Memory B cell (primary cell): ENCODE measurements at regions not wholly inside any gene's neighbourhood (a gene's known extent, or its start where the extent isn't known, plus 50 kb on each side); places are given as distances from the start of the nearest gene placed in this dataset.
A peak's percentile ranks its signal among the peaks of the same experiment; 100 is the strongest.

Experiments
- ATAC-seq: fragments of 150-1000 bp; cut with Tn5 transposase; 2 replicates; pipeline ENCODE4 v1.10.0; 2021; ENCODE audit warnings: low read depth, mild to moderate bottlenecking, moderate library complexity
- DNase-seq, 2 donors: peaks; one replicate each; pipeline ENCODE4 v3.0.0; 2022; ENCODE audit warnings: low spot score in 2 of 2
- H3K27ac Mint-ChIP-seq: one replicate; pipeline ENCODE4 v1.8.0; 2022; ENCODE audit warnings: mild to moderate bottlenecking, moderate library complexity, mixed read lengths
- H3K27me3 Mint-ChIP-seq: one replicate; pipeline ENCODE4 v1.8.0; 2022; ENCODE audit warnings: mixed read lengths
- H3K36me3 Mint-ChIP-seq: one replicate; pipeline ENCODE4 v1.8.0; 2022; ENCODE audit warnings: mild to moderate bottlenecking, mixed read lengths
- H3K4me1 Mint-ChIP-seq: one replicate; pipeline ENCODE4 v1.8.0; 2022; ENCODE audit warnings: mixed read lengths
- H3K4me3 Mint-ChIP-seq: one replicate; pipeline ENCODE4 v1.8.0; 2022; ENCODE audit warnings: mild to moderate bottlenecking, moderate library complexity, mixed read lengths
- H3K9me3 Mint-ChIP-seq: one replicate; pipeline ENCODE4 v1.8.0; 2022; ENCODE audit warnings: mixed read lengths

GRCh38 chrX:45300638-45301037 is 100.0 kb upstream of the DIPK2B start:
- no peak for ATAC-seq
- Mint-ChIP-seq H3K9me3 (no peaks in the 10 kb centered on the region), H3K4me1 (no peaks in the 10 kb centered on the region), H3K27me3 (peaks cover 2% of the 10 kb centered on the region), H3K4me3 (no peak overlapping the region), H3K36me3 (no peaks in the 10 kb centered on the region), H3K27ac (no peak overlapping the region)
- no peak for DNase-seq

GRCh38 chrX:45295259-45295986 is 94.7 kb upstream of the DIPK2B start:
- Mint-ChIP-seq H3K4me1 (no peaks in the 10 kb centered on the region), H3K9me3 (no peaks in the 10 kb centered on the region), H3K4me3 (no peak overlapping the region), H3K36me3 (no peaks in the 10 kb centered on the region), H3K27ac (no peak overlapping the region), H3K27me3 (peaks cover 2% of the 10 kb centered on the region)
- DNase-seq: no peak
- ATAC-seq: no peak

- Mint-ChIP-seq H3K9me3 (no peaks in the 10 kb centered on the region), H3K4me1 (no peaks in the 10 kb centered on the region), H3K27ac (no peak overlapping the region), H3K36me3 (no peaks in the 10 kb centered on the region), H3K27me3 (no peaks in the 10 kb centered on the region), H3K4me3 (no peak overlapping the region)
- DNase-seq (no peak), ATAC-seq (no peak)
These were observed 73.9 kb upstream of the DIPK2B start for GRCh38 chrX:45274576-45274975.

GRCh38 chrX:45267007-45267406 is 66.3 kb upstream of the DIPK2B start:
- peak overlapping the region; percentile 62 for H3K27ac Mint-ChIP-seq
- DNase-seq (no peak), ATAC-seq (no peak)
- H3K4me3 Mint-ChIP-seq: no peak overlapping the region
- H3K9me3 Mint-ChIP-seq: no peaks in the 10 kb centered on the region
- H3K4me1 Mint-ChIP-seq: no peaks in the 10 kb centered on the region
- no peaks in the 10 kb centered on the region for H3K36me3 Mint-ChIP-seq
- H3K27me3 Mint-ChIP-seq: no peaks in the 10 kb centered on the region

GRCh38 chrX:45266456-45266855 is 65.8 kb upstream of the DIPK2B start:
- Mint-ChIP-seq H3K9me3 (no peaks in the 10 kb centered on the region), H3K4me3 (no peak overlapping the region), H3K27me3 (no peaks in the 10 kb centered on the region), H3K4me1 (no peaks in the 10 kb centered on the region), H3K27ac (no peak overlapping the region), H3K36me3 (no peaks in the 10 kb centered on the region)
- DNase-seq (no peak), ATAC-seq (no peak)

- Mint-ChIP-seq H3K27me3 (no peaks in the 10 kb centered on the region), H3K9me3 (no peaks in the 10 kb centered on the region), H3K27ac (no peak overlapping the region), H3K4me1 (no peaks in the 10 kb centered on the region), H3K36me3 (no peaks in the 10 kb centered on the region), H3K4me3 (no peak overlapping the region)
- ATAC-seq (no peak), DNase-seq (no peak)
These were observed 64.2 kb upstream of the DIPK2B start for GRCh38 chrX:45264865-45265264.

- no peaks in the 10 kb centered on the region for H3K9me3 Mint-ChIP-seq
- no peak for ATAC-seq
These were observed 60.8 kb upstream of the DIPK2B start for GRCh38 chrX:45261471-45261870.

GRCh38 chrX:45261005-45261404 is 60.3 kb upstream of the DIPK2B start:
- Mint-ChIP-seq H3K4me1 (peaks cover 2% of the 10 kb centered on the region), H3K27me3 (no peaks in the 10 kb centered on the region), H3K27ac (no peak overlapping the region), H3K4me3 (no peak overlapping the region), H3K9me3 (no peaks in the 10 kb centered on the region), H3K36me3 (no peaks in the 10 kb centered on the region)
- DNase-seq (no peak), ATAC-seq (no peak)

More at GRCh38 chrX:45261471-45261870, 60.8 kb upstream of the DIPK2B start:
- no peak for DNase-seq
- Mint-ChIP-seq H3K27ac (no peak overlapping the region), H3K4me1 (peaks cover 2% of the 10 kb centered on the region), H3K4me3 (no peak overlapping the region), H3K27me3 (no peaks in the 10 kb centered on the region), H3K36me3 (no peaks in the 10 kb centered on the region)

GRCh38 chrX:45258731-45259402 is 58.2 kb upstream of the DIPK2B start:
- Mint-ChIP-seq H3K9me3 (no peaks in the 10 kb centered on the region), H3K36me3 (no peaks in the 10 kb centered on the region), H3K27me3 (no peaks in the 10 kb centered on the region), H3K4me3 (no peak overlapping the region), H3K27ac (no peak overlapping the region), H3K4me1 (peaks cover 2% of the 10 kb centered on the region)
- no peak for ATAC-seq
- no peak for DNase-seq
